Uterus (tissue), 3 donors: ENCODE measurements at regions not wholly inside any gene's neighbourhood (a gene's known extent, or its start where the extent isn't known, plus 50 kb on each side); places are given as distances from the start of the nearest gene placed in this dataset.

Source experiments
- DNase-seq, 2 donors: peaks; one replicate each; pipeline ENCODE4 v3.0.0-alpha.2; 2019 to 2020
- H3K27ac ChIP-seq, 2 donors: fragments of 200-600 bp; sonication (generic); 1 replicate in 1 of 2; 2 replicates in 1 of 2; pipeline ENCODE4 v1.5.1; 2016 to 2018
- H3K27me3 ChIP-seq, 2 donors: fragments of 200-600 bp; sonication (generic); one replicate each; pipeline ENCODE4 v1.5.1; 2018 to 2019; ENCODE audit warnings: control low read depth in 1 of 2
- H3K36me3 ChIP-seq, 2 donors: fragments of 200-600 bp; sonication (generic); one replicate each; pipeline ENCODE4 v1.5.1; 2019; ENCODE audit warnings: control low read depth in 1 of 2
- H3K4me1 ChIP-seq, 2 donors: fragments of 200-600 bp; sonication (generic); one replicate each; pipeline ENCODE4 v1.5.1; 2018 to 2019; ENCODE audit warnings: control low read depth in 1 of 2
- H3K4me3 ChIP-seq, 2 donors: fragments of 200-600 bp; sonication (generic); 1 replicate in 1 of 2; 2 replicates in 1 of 2; pipeline ENCODE4 v1.5.1; 2018 to 2019; ENCODE audit warnings: mild to moderate bottlenecking in 1 of 2
- H3K9me3 ChIP-seq, 2 donors: fragments of 200-600 bp; sonication (generic); one replicate each; pipeline ENCODE4 v1.5.1; 2019; ENCODE audit warnings: control low read depth in 1 of 2
- POLR2A ChIP-seq, 2 donors: fragments of 450-650 bp; IDR thresholded peaks; one replicate each; pipeline ENCODE4 v1.6.1; 2016; ENCODE audit warnings: antibody characterized with exemption in 2 of 2, mild to moderate bottlenecking in 1 of 2, moderate library complexity in 1 of 2
- intact Hi-C: fragments of 100-400 bp; cut with DNase I; formaldehyde crosslinking; loops from one replicate; pipeline ENCODE4 v1.15.1; 2023; ENCODE audit warnings: low total_unique reads
- TF ChIP-seq, protein P1 (sequence below), 4 experiments: fragments of 200-600 bp in 2 of 4; fragments of 450-650 bp in 2 of 4; sonication (generic) in 2 of 4; IDR thresholded peaks; one replicate each; pipeline ENCODE4 v1.5.1; 2016 to 2019; ENCODE audit warnings: antibody characterized with exemption in 4 of 4, mild to moderate bottlenecking in 2 of 4, moderate library complexity in 1 of 4
- donor health status: DM: yes; HTN: yes; CAD: no.

DNA sequence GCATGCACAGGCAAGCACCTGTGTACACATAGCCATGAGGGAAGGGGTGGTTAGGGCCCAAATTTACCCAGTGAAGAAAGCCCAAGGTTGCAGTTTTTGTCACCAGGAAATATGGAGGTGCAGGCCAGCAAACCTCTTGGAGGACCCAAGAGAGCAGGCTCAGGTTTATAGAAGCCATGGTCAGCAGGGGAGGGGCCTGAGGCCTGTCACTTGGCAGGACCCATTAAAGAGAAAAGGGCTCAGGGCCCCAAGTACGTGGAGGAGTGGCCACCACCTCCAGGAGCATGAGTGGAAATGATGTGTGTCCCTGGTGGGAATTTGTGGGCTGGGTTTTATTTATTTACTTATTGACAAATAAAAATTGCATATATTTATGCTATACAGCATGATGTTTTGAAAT lies 192.9 kb downstream of the HAUS1 start:
- DNase-seq = no peak
- H3K4me1 ChIP-seq = no peaks in the 10 kb centered on the region
- no peak overlapping the region for H3K27ac ChIP-seq
- no peaks in the 10 kb centered on the region for H3K9me3 ChIP-seq
- no peak overlapping the region for H3K4me3 ChIP-seq
- no peaks in the 10 kb centered on the region for H3K36me3 ChIP-seq
- intact Hi-C loops = no loop called here
- no peaks in the 10 kb centered on the region for H3K27me3 ChIP-seq
- TF ChIP-seq, protein P1, sequence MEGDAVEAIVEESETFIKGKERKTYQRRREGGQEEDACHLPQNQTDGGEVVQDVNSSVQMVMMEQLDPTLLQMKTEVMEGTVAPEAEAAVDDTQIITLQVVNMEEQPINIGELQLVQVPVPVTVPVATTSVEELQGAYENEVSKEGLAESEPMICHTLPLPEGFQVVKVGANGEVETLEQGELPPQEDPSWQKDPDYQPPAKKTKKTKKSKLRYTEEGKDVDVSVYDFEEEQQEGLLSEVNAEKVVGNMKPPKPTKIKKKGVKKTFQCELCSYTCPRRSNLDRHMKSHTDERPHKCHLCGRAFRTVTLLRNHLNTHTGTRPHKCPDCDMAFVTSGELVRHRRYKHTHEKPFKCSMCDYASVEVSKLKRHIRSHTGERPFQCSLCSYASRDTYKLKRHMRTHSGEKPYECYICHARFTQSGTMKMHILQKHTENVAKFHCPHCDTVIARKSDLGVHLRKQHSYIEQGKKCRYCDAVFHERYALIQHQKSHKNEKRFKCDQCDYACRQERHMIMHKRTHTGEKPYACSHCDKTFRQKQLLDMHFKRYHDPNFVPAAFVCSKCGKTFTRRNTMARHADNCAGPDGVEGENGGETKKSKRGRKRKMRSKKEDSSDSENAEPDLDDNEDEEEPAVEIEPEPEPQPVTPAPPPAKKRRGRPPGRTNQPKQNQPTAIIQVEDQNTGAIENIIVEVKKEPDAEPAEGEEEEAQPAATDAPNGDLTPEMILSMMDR (IDR thresholded peaks at IDR 0.05) = no peak
- no peak for TF ChIP-seq POLR2A (IDR thresholded peaks at IDR 0.05)

DNA sequence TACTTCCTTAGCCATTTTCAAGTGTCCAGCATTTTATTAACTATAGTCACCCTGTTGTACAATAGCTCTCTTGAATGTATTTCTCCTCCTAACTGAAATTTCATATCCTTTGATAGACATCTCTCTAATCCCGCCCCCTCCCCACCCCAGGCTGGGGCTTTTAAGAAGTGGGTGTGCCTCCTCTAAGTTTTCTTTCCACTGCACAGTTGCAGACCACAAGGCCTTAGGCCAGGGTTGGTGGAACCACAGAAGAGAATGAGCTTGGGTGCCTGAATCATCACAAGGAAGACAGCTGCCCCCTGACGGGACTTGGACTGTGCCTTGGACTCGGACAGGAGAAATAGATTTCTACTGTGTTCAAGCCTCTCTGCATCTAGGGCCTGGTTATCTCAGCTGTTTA lies 193.4 kb downstream of the HAUS1 start:
- H3K4me1 ChIP-seq = no peaks in the 10 kb centered on the region
- no peak overlapping the region for H3K27ac ChIP-seq
- no peak overlapping the region for H3K4me3 ChIP-seq
- no peak for DNase-seq
- H3K9me3 ChIP-seq = no peaks in the 10 kb centered on the region
- H3K27me3 ChIP-seq = no peaks in the 10 kb centered on the region
- TF ChIP-seq POLR2A (IDR thresholded peaks at IDR 0.05) = no peak
- TF ChIP-seq, protein P1 (IDR thresholded peaks at IDR 0.05) = no peak
- no peaks in the 10 kb centered on the region for H3K36me3 ChIP-seq
- intact Hi-C loops = no loop called here

DNA sequence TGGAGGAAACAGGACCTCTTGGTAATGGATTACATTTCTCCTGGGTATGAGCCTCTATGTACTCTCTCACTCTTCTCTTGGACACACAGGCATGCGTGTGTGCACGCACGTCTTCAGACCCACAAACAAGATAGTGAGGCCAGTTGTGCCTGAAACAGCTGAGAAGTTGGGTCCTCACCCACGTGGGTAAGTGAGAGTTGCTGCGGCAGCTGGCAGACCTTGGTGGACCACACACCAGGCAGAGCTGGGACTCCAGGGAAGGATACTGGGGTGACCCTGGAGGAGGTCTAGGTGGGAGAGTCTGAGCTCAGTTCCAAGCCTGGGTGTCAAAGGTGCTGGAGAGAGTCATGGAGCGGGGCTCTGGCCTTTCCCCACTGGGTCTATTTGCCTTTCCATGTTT lies 194.3 kb downstream of the HAUS1 start:
- DNase-seq = no peak
- Histone ChIP-seq H3K4me3 (no peak overlapping the region), H3K27me3 (no peaks in the 10 kb centered on the region), H3K36me3 (no peaks in the 10 kb centered on the region), H3K4me1 (no peaks in the 10 kb centered on the region), H3K9me3 (no peaks in the 10 kb centered on the region), H3K27ac (no peak overlapping the region)
- intact Hi-C loops = no loop called here
- TF ChIP-seq, protein P1 (IDR thresholded peaks at IDR 0.05) = no peak
- TF ChIP-seq POLR2A (IDR thresholded peaks at IDR 0.05) = no peak

DNA sequence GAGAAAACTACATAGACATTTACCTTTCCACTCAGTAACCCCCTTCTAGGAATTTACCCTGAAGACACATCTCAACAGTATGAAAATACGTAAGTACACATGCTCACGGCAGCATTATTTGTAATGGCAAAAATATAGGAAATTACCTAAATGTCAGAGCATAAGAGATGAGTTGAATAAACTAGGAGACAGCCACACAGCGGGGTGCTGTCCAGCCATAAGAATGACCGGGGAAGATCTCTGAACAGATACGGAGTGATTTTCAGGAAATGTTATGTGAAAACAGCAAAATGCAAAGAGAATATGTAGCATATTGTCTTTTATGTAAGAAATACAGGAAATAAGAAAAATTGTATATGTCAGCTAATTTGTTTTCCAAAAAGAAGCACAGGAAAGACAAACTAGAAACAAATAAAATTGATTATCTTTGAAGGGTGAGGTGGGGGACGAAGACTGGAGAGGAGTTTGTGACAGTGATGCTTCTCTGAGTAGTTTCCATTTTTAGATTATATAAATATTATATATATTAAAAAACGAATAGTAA lies 195.4 kb downstream of the HAUS1 start:
- Histone ChIP-seq H3K27me3 (no peaks in the 10 kb centered on the region), H3K4me3 (no peak overlapping the region), H3K9me3 (no peaks in the 10 kb centered on the region), H3K27ac (no peak overlapping the region), H3K36me3 (no peaks in the 10 kb centered on the region), H3K4me1 (no peaks in the 10 kb centered on the region)
- no peak for DNase-seq
- no peak for TF ChIP-seq POLR2A (IDR thresholded peaks at IDR 0.05)
- TF ChIP-seq, protein P1 (IDR thresholded peaks at IDR 0.05) = no peak
- intact Hi-C loops = no loop called here

DNA sequence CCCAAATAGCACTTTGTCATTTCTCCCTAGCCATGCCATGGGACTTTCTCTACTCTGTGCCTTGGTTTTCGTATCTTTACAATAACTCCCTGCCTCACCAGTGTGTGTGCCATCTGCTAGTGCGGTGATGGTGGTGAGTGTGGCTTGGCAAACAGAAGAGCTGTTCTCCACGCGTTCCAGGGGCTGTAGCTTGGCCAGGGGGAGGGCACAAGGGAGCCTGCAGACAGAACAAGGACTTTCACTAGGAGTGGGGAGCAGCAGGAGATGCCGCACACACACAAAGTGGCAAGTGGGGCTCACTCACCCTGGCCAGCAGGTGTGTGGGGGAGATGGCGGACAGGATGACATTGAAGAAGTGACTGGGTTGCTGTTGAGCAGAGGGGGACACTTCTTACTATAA lies 196.9 kb downstream of the HAUS1 start:
- intact Hi-C loops = no loop called here

More for the DNA sequence above, 196.9 kb downstream of the HAUS1 start:
- H3K4me3 ChIP-seq = no peak overlapping the region
- no peak for DNase-seq
- H3K27me3 ChIP-seq = no peaks in the 10 kb centered on the region
- H3K9me3 ChIP-seq = no peaks in the 10 kb centered on the region
- no peaks in the 10 kb centered on the region for H3K4me1 ChIP-seq
- H3K27ac ChIP-seq = no peak overlapping the region
- H3K36me3 ChIP-seq = no peaks in the 10 kb centered on the region
- TF ChIP-seq, protein P1 (IDR thresholded peaks at IDR 0.05) = no peak
- no peak for TF ChIP-seq POLR2A (IDR thresholded peaks at IDR 0.05)
